Activated naive CD4-positive, alpha-beta T cell treated with anti-CD3 and anti-CD28 coated beads, Interleukin-2, amount 50 U/mL, for 72 hours (primary cell): ENCODE measurements at regions not wholly inside any gene's neighbourhood (a gene's known extent, or its start where the extent isn't known, plus 50 kb on each side); places are given as distances from the start of the nearest gene placed in this dataset.

Experiments
- ATAC-seq, 2 donors: fragments of 150-1000 bp; cut with Tn5 transposase; 2 replicates each; pipeline ENCODE4 v1.10.0; 2021; ENCODE audit warnings: mild to moderate bottlenecking in 2 of 2, moderate library complexity in 2 of 2
- DNase-seq, 2 donors: peaks; one replicate each; pipeline ENCODE4 v3.0.0; 2021 to 2022; ENCODE audit warnings: low spot score in 2 of 2
- H3K27ac Mint-ChIP-seq, 2 donors: one replicate each; pipeline ENCODE4 v1.8.0; 2022; ENCODE audit warnings: mild to moderate bottlenecking in 2 of 2, mixed read lengths in 2 of 2
- H3K36me3 Mint-ChIP-seq, 2 donors: one replicate each; pipeline ENCODE4 v1.8.0; 2022; ENCODE audit warnings: mixed read lengths in 2 of 2
- H3K9me3 Mint-ChIP-seq, 2 donors: one replicate each; pipeline ENCODE4 v1.8.0; 2022; ENCODE audit warnings: mixed read lengths in 2 of 2

DNA sequence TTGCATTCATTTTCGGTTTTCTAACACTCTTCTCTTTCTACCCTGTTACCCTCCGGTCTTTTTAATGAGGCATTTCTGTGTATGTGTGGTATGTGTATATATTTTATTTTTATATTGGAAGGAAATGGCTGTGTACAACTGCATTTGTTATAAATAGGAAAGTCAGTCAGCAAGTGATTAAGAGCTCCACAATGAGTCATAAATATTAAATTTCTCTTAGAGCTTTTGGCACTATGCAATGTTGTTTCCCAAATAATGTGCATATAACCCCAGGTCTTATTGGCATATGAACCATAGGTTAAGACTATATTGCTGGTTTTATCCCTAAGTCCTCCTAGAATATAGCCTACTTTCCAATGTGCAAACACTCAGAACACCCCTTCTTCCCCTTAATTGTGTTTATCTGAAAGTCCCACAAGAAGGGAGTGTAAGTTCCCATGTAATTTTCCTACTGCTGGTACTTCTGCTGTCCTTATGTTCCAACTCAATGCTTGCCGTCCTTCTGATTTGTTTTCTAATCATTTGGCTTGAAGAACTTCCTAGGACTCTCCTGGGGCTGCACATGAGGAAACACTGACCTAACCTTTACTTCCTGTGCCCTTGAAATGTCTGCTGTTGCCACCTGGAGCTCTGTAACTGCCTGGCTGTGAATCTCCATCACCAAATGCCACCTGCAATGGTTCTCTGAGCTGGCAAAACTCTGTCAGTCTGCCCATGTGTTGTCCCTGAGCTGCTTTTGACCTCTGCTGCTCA, 65.5 kb upstream of the PCSK5 start:
- H3K9me3 Mint-ChIP-seq, result no peaks in the 10 kb centered on the region
- peaks cover 0 to 6% of the 10 kb centered on the region in 2 donors for H3K36me3 Mint-ChIP-seq
- no peak overlapping the region for H3K27ac Mint-ChIP-seq

DNA sequence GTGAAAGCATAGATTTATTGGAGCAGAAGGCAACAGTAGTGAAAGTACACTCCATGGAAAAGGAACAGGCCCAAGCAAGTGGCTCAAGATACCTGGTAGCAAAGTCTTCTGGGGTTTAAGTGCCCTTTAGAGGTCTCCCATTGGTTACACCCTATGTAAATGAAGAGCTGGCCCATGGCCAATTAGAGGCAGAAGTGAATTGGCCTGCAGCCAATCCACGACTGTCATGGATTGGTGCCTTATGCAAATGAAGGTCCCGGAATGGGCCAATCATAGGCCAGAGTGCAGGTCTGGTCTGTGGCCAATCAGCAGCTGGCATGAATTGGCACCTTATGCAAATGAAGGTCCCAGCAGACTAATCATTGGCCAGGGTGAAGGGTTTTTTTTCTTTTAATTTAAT, 64.2 kb upstream of the PCSK5 start:
- Mint-ChIP-seq H3K27ac (no peak overlapping the region), H3K9me3 (no peaks in the 10 kb centered on the region), H3K36me3 (no peaks in the 10 kb centered on the region)
- ATAC-seq, result no peak
- DNase-seq, result no peak

More for the DNA sequence above, 65.5 kb upstream of the PCSK5 start:
- DNase-seq, result no peak
- no peak for ATAC-seq

DNA sequence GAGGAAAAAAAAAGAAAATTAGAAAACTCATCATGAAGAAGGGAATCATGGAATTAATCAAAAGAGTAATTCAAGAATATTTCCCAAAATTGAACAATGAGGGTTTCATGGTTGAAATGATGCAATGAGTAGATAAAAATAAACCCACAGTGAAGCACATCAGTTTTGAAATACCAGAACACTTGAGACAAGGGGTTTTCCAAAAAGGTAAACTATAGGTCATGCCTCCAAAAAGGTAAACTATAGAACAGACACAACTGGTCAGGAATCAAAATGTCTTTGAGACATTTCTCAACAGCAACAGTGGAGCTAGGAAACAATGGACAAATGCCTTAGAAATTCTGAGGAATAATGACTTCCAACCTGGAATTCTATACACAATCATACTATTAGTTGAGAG, 60.2 kb upstream of the PCSK5 start:
- no peak for ATAC-seq
- H3K9me3 Mint-ChIP-seq, result no peaks in the 10 kb centered on the region

DNA sequence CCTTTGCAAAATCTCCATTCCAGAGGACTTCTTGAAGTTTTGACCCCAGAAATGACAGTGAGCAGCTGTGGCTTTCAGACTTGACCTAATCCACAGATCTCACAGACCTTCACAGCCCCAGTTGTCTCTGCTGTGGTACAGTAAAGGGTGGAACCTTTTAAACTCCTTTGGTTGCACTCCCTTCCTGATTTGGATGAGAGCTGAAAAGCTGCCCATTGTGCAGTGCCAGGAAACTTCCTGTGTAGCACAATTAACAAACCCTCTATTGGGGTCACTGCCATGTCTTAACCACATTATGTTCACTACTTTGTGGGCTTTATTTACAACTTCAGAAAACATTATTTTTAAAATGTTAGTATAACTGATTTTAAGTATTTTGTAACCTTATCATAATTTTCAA, 56.7 kb upstream of the PCSK5 start:
- H3K9me3 Mint-ChIP-seq, result no peaks in the 10 kb centered on the region

More for the DNA sequence above, 60.2 kb upstream of the PCSK5 start:
- Mint-ChIP-seq H3K36me3 (no peaks in the 10 kb centered on the region), H3K27ac (no peak overlapping the region)
- no peak for DNase-seq

DNA sequence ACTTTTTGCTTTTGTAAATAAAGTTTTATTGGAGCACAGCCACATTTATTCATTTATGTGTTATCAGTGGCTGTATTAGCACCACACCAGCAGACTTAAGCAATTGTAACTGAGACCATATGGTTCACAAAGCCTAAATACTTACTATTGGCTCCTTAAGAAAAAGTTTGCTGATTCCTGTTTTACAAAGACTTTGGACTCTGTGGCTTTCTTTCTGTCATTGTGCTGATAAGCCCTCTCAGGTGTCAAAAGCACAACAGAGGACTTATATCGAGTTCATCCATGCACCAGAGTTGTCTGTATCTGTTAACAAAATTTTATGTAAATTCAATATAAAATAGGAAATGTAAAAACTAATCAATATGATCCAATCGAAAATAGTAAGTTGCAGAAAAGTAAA, 55.6 kb upstream of the PCSK5 start:
- H3K36me3 Mint-ChIP-seq, result no peaks in the 10 kb centered on the region
- H3K27ac Mint-ChIP-seq, result no peak overlapping the region
- ATAC-seq (no peak), DNase-seq (no peak)
- H3K9me3 Mint-ChIP-seq, result no peaks in the 10 kb centered on the region

More for the DNA sequence above, 56.7 kb upstream of the PCSK5 start:
- H3K36me3 Mint-ChIP-seq, result no peaks in the 10 kb centered on the region
- no peak overlapping the region for H3K27ac Mint-ChIP-seq
- ATAC-seq (no peak), DNase-seq (no peak)
